PC-3 (cell line): ENCODE measurements at regions not wholly inside any gene's neighbourhood (a gene's known extent, or its start where the extent isn't known, plus 50 kb on each side); places are given as distances from the start of the nearest gene placed in this dataset.

Source experiments
- EZH2 ChIP-seq: fragments of 300-600 bp; sonication (generic); IDR thresholded peaks from one replicate; pipeline ENCODE4 v1.6.1; 2017; ENCODE audit warnings: antibody characterized with exemption, mild to moderate bottlenecking, low read length; ENCODE audit not compliant: unreplicated experiment
- EZH2phosphoT487 ChIP-seq: fragments of 300-600 bp; sonication (generic); IDR thresholded peaks from 2 replicates; pipeline ENCODE4 v1.6.1; 2018; ENCODE audit warnings: mild to moderate bottlenecking, antibody characterized with exemption, low read length, borderline replicate concordance
- TF ChIP-seq, protein P1 (sequence below): fragments of 300-600 bp; sonication (generic); conservative IDR thresholded peaks from 2 replicates; pipeline ENCODE4 v1.5.1; 2017; ENCODE audit warnings: antibody characterized with exemption, low read depth, mild to moderate bottlenecking, low read length

DNA sequence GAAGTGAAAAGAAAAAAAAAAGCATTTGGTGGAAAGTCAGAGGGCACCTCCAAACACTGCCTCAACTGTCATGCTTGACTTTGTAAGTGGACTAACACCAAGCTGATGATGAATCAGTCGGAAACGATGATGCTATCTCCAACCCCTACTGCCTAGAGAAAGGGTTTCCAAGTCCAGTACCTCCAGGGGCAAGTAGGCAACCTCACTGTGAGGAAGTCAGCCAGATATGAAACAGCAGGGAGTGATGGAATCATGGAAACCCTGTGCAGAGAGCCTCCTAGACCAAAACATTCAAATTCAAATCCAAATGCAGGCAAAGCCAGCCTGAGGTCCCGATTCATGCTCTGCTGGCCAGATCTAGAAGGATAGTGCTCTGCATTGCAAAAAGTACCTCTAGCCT, 100.9 kb upstream of the SERP2 start:
- TF ChIP-seq, protein P1, sequence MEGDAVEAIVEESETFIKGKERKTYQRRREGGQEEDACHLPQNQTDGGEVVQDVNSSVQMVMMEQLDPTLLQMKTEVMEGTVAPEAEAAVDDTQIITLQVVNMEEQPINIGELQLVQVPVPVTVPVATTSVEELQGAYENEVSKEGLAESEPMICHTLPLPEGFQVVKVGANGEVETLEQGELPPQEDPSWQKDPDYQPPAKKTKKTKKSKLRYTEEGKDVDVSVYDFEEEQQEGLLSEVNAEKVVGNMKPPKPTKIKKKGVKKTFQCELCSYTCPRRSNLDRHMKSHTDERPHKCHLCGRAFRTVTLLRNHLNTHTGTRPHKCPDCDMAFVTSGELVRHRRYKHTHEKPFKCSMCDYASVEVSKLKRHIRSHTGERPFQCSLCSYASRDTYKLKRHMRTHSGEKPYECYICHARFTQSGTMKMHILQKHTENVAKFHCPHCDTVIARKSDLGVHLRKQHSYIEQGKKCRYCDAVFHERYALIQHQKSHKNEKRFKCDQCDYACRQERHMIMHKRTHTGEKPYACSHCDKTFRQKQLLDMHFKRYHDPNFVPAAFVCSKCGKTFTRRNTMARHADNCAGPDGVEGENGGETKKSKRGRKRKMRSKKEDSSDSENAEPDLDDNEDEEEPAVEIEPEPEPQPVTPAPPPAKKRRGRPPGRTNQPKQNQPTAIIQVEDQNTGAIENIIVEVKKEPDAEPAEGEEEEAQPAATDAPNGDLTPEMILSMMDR = no peak
- TF ChIP-seq EZH2 (no peak), EZH2phosphoT487 (no peak)
